Neural progenitor cell (in vitro differentiated cells): ENCODE measurements at regions not wholly inside any gene's neighbourhood (a gene's known extent, or its start where the extent isn't known, plus 50 kb on each side); places are given as distances from the start of the nearest gene placed in this dataset. TPM values are rescaled to one million over a fixed set of nuclear protein-coding genes. Genes with fewer than 3 reads are reported as not detected.
"Not testable (repeated sequence)": the region's sequence is repeated elsewhere in the genome, so short reads cannot be mapped to it uniquely, and the experiment has no call there.

Source experiments
- DNase-seq: peaks from one replicate; pipeline ENCODE4 v3.0.0-alpha.2; 2016; ENCODE audit warnings: low spot score
- H2AFZ ChIP-seq: fragments of 200-600 bp; sonication (generic); replicated peaks from 2 replicates; pipeline ENCODE4 v1.6.1; 2016; ENCODE audit warnings: antibody characterized with exemption
- H3F3A ChIP-seq: fragments of 200-600 bp; sonication (generic); 2 replicates; pipeline ENCODE4 v1.6.1; 2016; ENCODE audit warnings: antibody characterized with exemption, low read depth
- H3K27ac ChIP-seq: fragments of 200-600 bp; sonication (generic); 2 replicates; pipeline ENCODE4 v1.5.1; 2016; ENCODE audit warnings: mild to moderate bottlenecking
- H3K27me3 ChIP-seq: fragments of 200-600 bp; sonication (generic); 2 replicates; pipeline ENCODE4 v1.6.1; 2016; ENCODE audit warnings: mild to moderate bottlenecking, moderate library complexity
- H3K36me3 ChIP-seq: fragments of 200-600 bp; sonication (generic); 2 replicates; pipeline ENCODE4 v1.5.1; 2016
- H3K4me1 ChIP-seq: fragments of 200-600 bp; sonication (generic); 2 replicates; pipeline ENCODE4 v1.6.1; 2016; ENCODE audit warnings: mixed run types
- H3K4me2 ChIP-seq: fragments of 200-600 bp; sonication (generic); 2 replicates; pipeline ENCODE4 v1.6.1; 2016
- H3K4me3 ChIP-seq: fragments of 200-600 bp; sonication (generic); 2 replicates; pipeline ENCODE4 v1.5.1; 2016
- H3K79me2 ChIP-seq: fragments of 200-600 bp; sonication (generic); 2 replicates; pipeline ENCODE4 v1.6.1; 2016; ENCODE audit warnings: low read depth
- H3K9ac ChIP-seq: fragments of 200-600 bp; sonication (generic); 2 replicates; pipeline ENCODE4 v1.6.1; 2016
- H3K9me3 ChIP-seq: fragments of 200-600 bp; sonication (generic); 2 replicates; pipeline ENCODE4 v1.5.1; 2016; ENCODE audit warnings: low read depth
- H4K20me1 ChIP-seq: fragments of 200-600 bp; sonication (generic); 2 replicates; pipeline ENCODE4 v1.6.1; 2016; ENCODE audit warnings: low read depth
- H3K27ac Mint-ChIP-seq: 3 replicates; pipeline ENCODE4 v1.8.0; 2021; ENCODE audit warnings: mixed read lengths
- H3K27me3 Mint-ChIP-seq: 2 replicates; pipeline ENCODE4 v1.8.0; 2022; ENCODE audit warnings: low read depth, mild to moderate bottlenecking, inconsistent platforms, moderate library complexity, mixed read lengths; ENCODE audit not compliant: insufficient read depth
- H3K36me3 Mint-ChIP-seq: 3 replicates; pipeline ENCODE4 v1.8.0; 2021; ENCODE audit warnings: mixed read lengths
- H3K4me1 Mint-ChIP-seq: 3 replicates; pipeline ENCODE4 v1.8.0; 2021; ENCODE audit warnings: mixed read lengths
- H3K4me3 Mint-ChIP-seq: 3 replicates; pipeline ENCODE4 v1.8.0; 2021; ENCODE audit warnings: mild to moderate bottlenecking, moderate library complexity, mixed read lengths
- H3K9me3 Mint-ChIP-seq: 3 replicates; pipeline ENCODE4 v1.8.0; 2020; ENCODE audit warnings: mixed read lengths
- EZH2 ChIP-seq: fragments of 200-600 bp; sonication (generic); IDR thresholded peaks from 2 replicates; pipeline ENCODE4 v1.6.1; 2017; ENCODE audit warnings: antibody characterized with exemption, mild to moderate bottlenecking, moderate library complexity
- EZH2phosphoT487 ChIP-seq: fragments of 200-600 bp; sonication (generic); IDR thresholded peaks from 2 replicates; pipeline ENCODE4 v1.6.1; 2017; ENCODE audit warnings: antibody characterized with exemption
- small RNA-seq: library from RNA; depleted of rRNA; stranded (forward); fragments of <200 nt; gene quantifications from one replicate; pipeline ENCODE3, GENCODE V24; 2015
- TF ChIP-seq, protein P1 (sequence below): fragments of 200-600 bp; sonication (generic); IDR thresholded peaks from 2 replicates; pipeline ENCODE4 v1.5.1; 2017; ENCODE audit warnings: antibody characterized with exemption, mild to moderate bottlenecking

- H3K9me3 Mint-ChIP-seq, result no peaks in the 10 kb centered on the region
- H3K9ac ChIP-seq, result no peak overlapping the region
- H3K4me3 Mint-ChIP-seq, result no peak overlapping the region
- no peak overlapping the region for H3K27ac Mint-ChIP-seq
- peaks cover 10% of the 10 kb centered on the region for H3K4me1 Mint-ChIP-seq
- no peaks in the 10 kb centered on the region for H4K20me1 ChIP-seq
- no peaks in the 10 kb centered on the region for H3K27me3 ChIP-seq
- H3K36me3 Mint-ChIP-seq, result no peaks in the 10 kb centered on the region
- no peak for DNase-seq
- no peaks in the 10 kb centered on the region for H3K9me3 ChIP-seq
- no peaks in the 10 kb centered on the region for H3K79me2 ChIP-seq
- TF ChIP-seq EZH2 (no peak), EZH2phosphoT487 (no peak)
- TF ChIP-seq, protein P1, sequence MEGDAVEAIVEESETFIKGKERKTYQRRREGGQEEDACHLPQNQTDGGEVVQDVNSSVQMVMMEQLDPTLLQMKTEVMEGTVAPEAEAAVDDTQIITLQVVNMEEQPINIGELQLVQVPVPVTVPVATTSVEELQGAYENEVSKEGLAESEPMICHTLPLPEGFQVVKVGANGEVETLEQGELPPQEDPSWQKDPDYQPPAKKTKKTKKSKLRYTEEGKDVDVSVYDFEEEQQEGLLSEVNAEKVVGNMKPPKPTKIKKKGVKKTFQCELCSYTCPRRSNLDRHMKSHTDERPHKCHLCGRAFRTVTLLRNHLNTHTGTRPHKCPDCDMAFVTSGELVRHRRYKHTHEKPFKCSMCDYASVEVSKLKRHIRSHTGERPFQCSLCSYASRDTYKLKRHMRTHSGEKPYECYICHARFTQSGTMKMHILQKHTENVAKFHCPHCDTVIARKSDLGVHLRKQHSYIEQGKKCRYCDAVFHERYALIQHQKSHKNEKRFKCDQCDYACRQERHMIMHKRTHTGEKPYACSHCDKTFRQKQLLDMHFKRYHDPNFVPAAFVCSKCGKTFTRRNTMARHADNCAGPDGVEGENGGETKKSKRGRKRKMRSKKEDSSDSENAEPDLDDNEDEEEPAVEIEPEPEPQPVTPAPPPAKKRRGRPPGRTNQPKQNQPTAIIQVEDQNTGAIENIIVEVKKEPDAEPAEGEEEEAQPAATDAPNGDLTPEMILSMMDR, result no peak
- no peak overlapping the region for H3K4me3 ChIP-seq
- H3K36me3 ChIP-seq, result no peaks in the 10 kb centered on the region
- no peak overlapping the region for H3K27ac ChIP-seq
- H3F3A ChIP-seq, result no peaks in the 10 kb centered on the region
- H3K27me3 Mint-ChIP-seq, result no peaks in the 10 kb centered on the region
- no peak overlapping the region for H2AFZ ChIP-seq
- H3K4me1 ChIP-seq, result no peaks in the 10 kb centered on the region
- H3K4me2 ChIP-seq, result no peak overlapping the region
These were observed 76.8 kb downstream of the DLEU7 start for GRCh38 chr13:50766695-50767094.

GRCh38 chr13:50772881-50773280 is 70.6 kb downstream of the DLEU7 start:
- not testable (repeated sequence) for H3K9me3 ChIP-seq

More at GRCh38 chr13:50772881-50773280, 70.6 kb downstream of the DLEU7 start:
- not testable (repeated sequence) for H3K27me3 ChIP-seq, H3K27me3 Mint-ChIP-seq, H3K27ac ChIP-seq, H2AFZ ChIP-seq, H3K36me3 ChIP-seq, H3K27ac Mint-ChIP-seq, H3K4me1 ChIP-seq, H3K4me2 ChIP-seq, H3K36me3 Mint-ChIP-seq, H3K4me1 Mint-ChIP-seq, H4K20me1 ChIP-seq, H3K9ac ChIP-seq, H3K4me3 Mint-ChIP-seq, H3K4me3 ChIP-seq, H3F3A ChIP-seq, H3K79me2 ChIP-seq, DNase-seq
- peaks cover 18% of the 10 kb centered on the region for H3K9me3 Mint-ChIP-seq

Small RNA genes in the stretch of these regions (small RNA-seq; reads per million reads assigned to genes)
- not detected for gene RF02109
- gene RF02110, result not detected
